ENCODE measurements at regions not wholly inside any gene's neighbourhood (a gene's known extent, or its start where the extent isn't known, plus 50 kb on each side); places are given as distances from the start of the nearest gene placed in this dataset.

DNA sequence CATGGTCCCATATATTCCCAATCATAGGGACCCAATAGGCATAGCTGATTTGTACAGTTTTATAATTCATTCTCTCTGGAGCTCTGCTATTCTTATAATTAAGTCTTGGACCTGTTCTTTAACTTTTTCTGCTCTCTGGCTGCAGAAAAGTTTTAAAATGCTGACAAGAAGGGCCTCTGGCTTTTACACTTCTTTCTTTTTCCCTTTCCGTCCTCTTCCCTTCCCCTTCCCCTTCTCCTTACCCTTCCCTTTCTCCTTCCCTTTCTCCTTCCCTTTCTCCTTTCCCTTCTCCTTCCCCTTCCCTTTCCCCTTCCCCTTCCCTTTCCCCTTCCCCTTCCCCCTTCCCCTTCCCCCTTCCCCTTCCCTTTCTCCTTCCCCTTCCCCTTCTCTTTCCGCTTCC, 101.3 kb upstream of the TPK1 start:
- no peak overlapping the region for H2AK5ac ChIP-seq (ENCODE audit: low read depth, low read length)
- H2BK15ac ChIP-seq (ENCODE audit: low read depth, low read length): no peak overlapping the region
- intact Hi-C loops (cut with micrococcal nuclease): no loop called here
- H3K27me3 ChIP-seq (ENCODE audit: control insufficient read depth, insufficient read depth, low read length): no peaks in the 10 kb centered on the region
- no peak overlapping the region for H3K14ac ChIP-seq (replicated peaks; ENCODE audit: low read depth, low read length)
- no TSS peak for BruUV-seq (replicated peaks)
- no peak overlapping the region for H2BK5ac ChIP-seq (ENCODE audit: low read depth, low read length, poor library complexity, severe bottlenecking)
- H3K23ac ChIP-seq (ENCODE audit: low read depth, low read length): no peak overlapping the region
- ATAC-seq (ENCODE audit: low read depth): no peak
- H2AFZ ChIP-seq (replicated peaks; ENCODE audit: low read length, poor library complexity): no peak overlapping the region
- ChIA-PET CTCF (no interaction called here), POLR2A (ENCODE audit: unreplicated experiment) (no interaction called here)
- no peak overlapping the region for H2AK9ac ChIP-seq (replicated peaks; ENCODE audit: low read depth, low read length, poor library complexity)
- H2BK20ac ChIP-seq (ENCODE audit: low read depth, low read length): no peak overlapping the region
- in situ Hi-C loops (cut with MboI; ENCODE audit: low sequenced_read_pairs): no loop called here
- H4K5ac ChIP-seq (ENCODE audit: low read depth, low read length): no peak overlapping the region
- H2BK120ac ChIP-seq (ENCODE audit: low read depth, low read length): no peak overlapping the region
- dilution Hi-C loops (cut with HindIII; ENCODE audit: low sequenced_read_pairs, unreplicated experiment): no loop called here
- no peak overlapping the region for H3K9ac ChIP-seq (ENCODE audit: low read depth, low read length)
- no peak overlapping the region for H3K27ac ChIP-seq (ENCODE audit: insufficient read depth, low read length)
- no peaks in the 10 kb centered on the region for H3K4me1 ChIP-seq (ENCODE audit: control insufficient read depth, insufficient read depth, low read length)
- H4K8ac ChIP-seq (ENCODE audit: low read depth in 2 of 2, low read length in 2 of 2): no peak overlapping the region
- no peak for DNase-seq
- H3K4me2 ChIP-seq (ENCODE audit: low read depth, low read length): no peak overlapping the region
- H4K91ac ChIP-seq (ENCODE audit: insufficient read depth, low read depth, low read length): no peak overlapping the region
- no peaks in the 10 kb centered on the region for H3K79me1 ChIP-seq (ENCODE audit: low read depth in 1 of 2, low read length in 2 of 2)
- no peaks in the 10 kb centered on the region for H3K36me3 ChIP-seq (ENCODE audit: control insufficient read depth, insufficient read depth, low read length)
- TF ChIP-seq CHD1 (IDR thresholded peaks at IDR 0.05; ENCODE audit: low read depth, low read length): no peak
- TF ChIP-seq CEBPB (IDR thresholded peaks at IDR 0.05; ENCODE audit: low read depth, low read length): no peak
- TF ChIP-seq, protein P1, sequence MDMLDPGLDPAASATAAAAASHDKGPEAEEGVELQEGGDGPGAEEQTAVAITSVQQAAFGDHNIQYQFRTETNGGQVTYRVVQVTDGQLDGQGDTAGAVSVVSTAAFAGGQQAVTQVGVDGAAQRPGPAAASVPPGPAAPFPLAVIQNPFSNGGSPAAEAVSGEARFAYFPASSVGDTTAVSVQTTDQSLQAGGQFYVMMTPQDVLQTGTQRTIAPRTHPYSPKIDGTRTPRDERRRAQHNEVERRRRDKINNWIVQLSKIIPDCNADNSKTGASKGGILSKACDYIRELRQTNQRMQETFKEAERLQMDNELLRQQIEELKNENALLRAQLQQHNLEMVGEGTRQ (IDR thresholded peaks at IDR 0.05; ENCODE audit: low read depth, low read length): no peak
- no peak for TF ChIP-seq MAZ (IDR thresholded peaks at IDR 0.05; ENCODE audit: borderline replicate concordance, low read depth, low read length)
- no peak for TF ChIP-seq BHLHE40 (IDR thresholded peaks at IDR 0.05; ENCODE audit: low read depth, low read length)
- TF ChIP-seq MXI1 (IDR thresholded peaks at IDR 0.05; ENCODE audit: borderline replicate concordance, low read depth, low read length): no peak
- no peak for TF ChIP-seq RAD21 (IDR thresholded peaks at IDR 0.05; ENCODE audit: low read length)
- TF ChIP-seq FOS (IDR thresholded peaks at IDR 0.05; ENCODE audit: low read depth, low read length): no peak
- no peak for TF ChIP-seq SMC3 (IDR thresholded peaks at IDR 0.05; ENCODE audit: low read depth, low read length)
- TF ChIP-seq, protein P2, sequence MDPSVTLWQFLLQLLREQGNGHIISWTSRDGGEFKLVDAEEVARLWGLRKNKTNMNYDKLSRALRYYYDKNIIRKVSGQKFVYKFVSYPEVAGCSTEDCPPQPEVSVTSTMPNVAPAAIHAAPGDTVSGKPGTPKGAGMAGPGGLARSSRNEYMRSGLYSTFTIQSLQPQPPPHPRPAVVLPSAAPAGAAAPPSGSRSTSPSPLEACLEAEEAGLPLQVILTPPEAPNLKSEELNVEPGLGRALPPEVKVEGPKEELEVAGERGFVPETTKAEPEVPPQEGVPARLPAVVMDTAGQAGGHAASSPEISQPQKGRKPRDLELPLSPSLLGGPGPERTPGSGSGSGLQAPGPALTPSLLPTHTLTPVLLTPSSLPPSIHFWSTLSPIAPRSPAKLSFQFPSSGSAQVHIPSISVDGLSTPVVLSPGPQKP (IDR thresholded peaks at IDR 0.05; ENCODE audit: borderline replicate concordance, low read depth, low read length): no peak
- peaks cover 13% of the 10 kb centered on the region for H3K9me3 ChIP-seq (ENCODE audit: control insufficient read depth, insufficient read depth, low read length)
- H4K20me1 ChIP-seq (ENCODE audit: insufficient read depth, low read length): no peaks in the 10 kb centered on the region
- no peak overlapping the region for H3K18ac ChIP-seq (ENCODE audit: low read depth, low read length)
- H3K9me1 ChIP-seq (ENCODE audit: insufficient read depth, low read length): no peaks in the 10 kb centered on the region
- no CpG with 5 or more reads among the region's 2 CpGs for WGBS, 2 experiments (ENCODE audit: extremely low coverage in 2 of 2, insufficient read length in 1 of 2)
- no peak overlapping the region for H3K4ac ChIP-seq (ENCODE audit: low read depth, low read length)
- no peak overlapping the region for H3K4me3 ChIP-seq (ENCODE audit: insufficient read depth, low read depth, low read length)
- H3K56ac ChIP-seq (ENCODE audit: extremely low read depth, insufficient read depth, low read length): no peak overlapping the region

Data from IMR-90 (cell line).